Esophagus muscularis mucosa (tissue), 4 donors: ENCODE measurements at regions not wholly inside any gene's neighbourhood (a gene's known extent, or its start where the extent isn't known, plus 50 kb on each side); places are given as distances from the start of the nearest gene placed in this dataset.

ENCODE experiments used
- DNase-seq: peaks from one replicate; pipeline ENCODE4 v3.0.0-alpha.2; 2017; ENCODE audit errors: extremely low spot score
- H3K27ac ChIP-seq, 4 donors: fragments of 200-600 bp; sonication (generic); replicated peaks in 1 of 4; 1 replicate in 3 of 4; 2 replicates in 1 of 4; pipeline ENCODE4 v1.5.1; 2016 to 2019; ENCODE audit warnings: mild to moderate bottlenecking in 1 of 4
- H3K27me3 ChIP-seq, 4 donors: fragments of 200-600 bp; sonication (generic); one replicate each; pipeline versions ENCODE4 v1.5.1 to v1.6.0; 2016 to 2019
- H3K36me3 ChIP-seq, 4 donors: fragments of 200-600 bp; sonication (generic); one replicate each; pipeline ENCODE4 v1.5.1; 2016 to 2019
- H3K4me1 ChIP-seq, 4 donors: fragments of 200-600 bp; sonication (generic); one replicate each; pipeline ENCODE4 v1.5.1; 2016 to 2019
- H3K4me3 ChIP-seq, 4 donors: fragments of 200-600 bp; sonication (generic); 1 replicate in 2 of 4; 2 replicates in 2 of 4; pipeline ENCODE4 v1.5.1; 2016 to 2019; ENCODE audit warnings: mild to moderate bottlenecking in 4 of 4, moderate library complexity in 1 of 4
- H3K9me3 ChIP-seq, 4 donors: fragments of 200-600 bp; sonication (generic); 1 replicate in 3 of 4; 2 replicates in 1 of 4; pipeline ENCODE4 v1.5.1; 2016 to 2019
- CTCF ChIP-seq, 3 experiments: fragments of 200-600 bp in 2 of 3; fragments of 450-650 bp in 1 of 3; sonication (generic) in 2 of 3; IDR thresholded peaks; one replicate each; pipeline ENCODE4 v1.5.1; 2017 to 2019; ENCODE audit warnings: antibody characterized with exemption in 3 of 3, mild to moderate bottlenecking in 2 of 3, moderate library complexity in 1 of 3
- EP300 ChIP-seq: sonication (generic); formaldehyde crosslinking; IDR thresholded peaks from one replicate; pipeline ENCODE4 v1.6.1; 2017; ENCODE audit warnings: antibody characterized with exemption
- POLR2A ChIP-seq: fragments of 450-650 bp; IDR thresholded peaks from one replicate; pipeline ENCODE4 v1.6.1; 2017; ENCODE audit warnings: antibody characterized with exemption, moderate library complexity, mild to moderate bottlenecking, low read depth
- POLR2AphosphoS5 ChIP-seq, 2 donors: sonication (generic); formaldehyde crosslinking; IDR thresholded peaks; one replicate each; pipeline ENCODE4 v1.6.1; 2017; ENCODE audit warnings: antibody characterized with exemption in 2 of 2
- WGBS: methylation state at CpG from one replicate; pipeline ENCODE4 v1.1.5; 2018; 5-methylcytosine and 5-hydroxymethylcytosine counted together
- intact Hi-C: fragments of 100-400 bp; cut with DNase I; formaldehyde crosslinking; loops from one replicate; pipeline ENCODE4 v1.15.1; 2023

- no peaks in the 10 kb centered on the region for H3K36me3 ChIP-seq
- peaks cover 0 to 7% (median 2%) of the 10 kb centered on the region in 4 donors for H3K9me3 ChIP-seq
- H3K4me1 ChIP-seq = no peaks in the 10 kb centered on the region
- no peaks in the 10 kb centered on the region for H3K27me3 ChIP-seq
- WGBS = 55% methylated on average over 3 of the region's 3 CpGs
- no peak overlapping the region for H3K27ac ChIP-seq
- H3K4me3 ChIP-seq = no peak overlapping the region
- intact Hi-C loops = no loop called here
- no peak for TF ChIP-seq POLR2A
- no peak for TF ChIP-seq POLR2AphosphoS5 (IDR thresholded peaks at IDR 0.05)
- no peak for TF ChIP-seq CTCF (IDR thresholded peaks at IDR 0.05)
- no peak for TF ChIP-seq EP300
- DNase-seq = no peak
Observed at GRCh38 chr7:125386211-125386610, 456.6 kb upstream of the POT1 start.

GRCh38 chr7:125383324-125383723, 453.7 kb upstream of the POT1 start:
- H3K4me3 ChIP-seq = no peak overlapping the region
- H3K9me3 ChIP-seq = peaks cover 0 to 7% (median 2%) of the 10 kb centered on the region in 4 donors
- H3K27me3 ChIP-seq = no peaks in the 10 kb centered on the region
- no peaks in the 10 kb centered on the region for H3K4me1 ChIP-seq
- TF ChIP-seq POLR2A = no peak
- no peak for TF ChIP-seq EP300
- TF ChIP-seq CTCF (IDR thresholded peaks at IDR 0.05) = no peak
- no peak for TF ChIP-seq POLR2AphosphoS5 (IDR thresholded peaks at IDR 0.05)
- 33% methylated on average over 2 of the region's 2 CpGs for WGBS
- H3K36me3 ChIP-seq = no peaks in the 10 kb centered on the region
- intact Hi-C loops = no loop called here
- no peak overlapping the region for H3K27ac ChIP-seq
- no peak for DNase-seq

GRCh38 chr7:125382401-125382800, 452.8 kb upstream of the POT1 start:
- H3K27me3 ChIP-seq = no peaks in the 10 kb centered on the region
- 91% methylated on average over 1 of the region's 1 CpG for WGBS
- intact Hi-C loops = no loop called here
- DNase-seq = no peak
- no peak overlapping the region for H3K27ac ChIP-seq
- H3K36me3 ChIP-seq = no peaks in the 10 kb centered on the region
- peaks cover 0 to 7% (median 2%) of the 10 kb centered on the region in 4 donors for H3K9me3 ChIP-seq
- H3K4me3 ChIP-seq = no peak overlapping the region
- TF ChIP-seq EP300 = no peak
- no peak for TF ChIP-seq POLR2AphosphoS5 (IDR thresholded peaks at IDR 0.05)
- no peak for TF ChIP-seq CTCF (IDR thresholded peaks at IDR 0.05)
- no peak for TF ChIP-seq POLR2A
- H3K4me1 ChIP-seq = no peaks in the 10 kb centered on the region

GRCh38 chr7:125375942-125376341, 446.3 kb upstream of the POT1 start:
- Histone ChIP-seq H3K4me3 (no peak overlapping the region), H3K9me3 (no peaks in the 10 kb centered on the region), H3K27ac (no peak overlapping the region), H3K27me3 (no peaks in the 10 kb centered on the region), H3K36me3 (no peaks in the 10 kb centered on the region), H3K4me1 (no peaks in the 10 kb centered on the region)
- intact Hi-C loops = no loop called here
- TF ChIP-seq EP300 (no peak), POLR2AphosphoS5 (IDR thresholded peaks at IDR 0.05) (no peak), POLR2A (no peak), CTCF (IDR thresholded peaks at IDR 0.05) (no peak)
- no peak for DNase-seq
- 71% methylated on average over 3 of the region's 3 CpGs for WGBS

GRCh38 chr7:125370502-125370901, 440.9 kb upstream of the POT1 start:
- no peak for DNase-seq
- intact Hi-C loops = no loop called here
- WGBS = 70% methylated on average over 2 of the region's 2 CpGs
- Histone ChIP-seq H3K27me3 (no peaks in the 10 kb centered on the region), H3K36me3 (no peaks in the 10 kb centered on the region), H3K4me1 (no peaks in the 10 kb centered on the region), H3K27ac (no peak overlapping the region), H3K9me3 (no peaks in the 10 kb centered on the region), H3K4me3 (no peak overlapping the region)
- TF ChIP-seq CTCF (IDR thresholded peaks at IDR 0.05) = no peak
- TF ChIP-seq POLR2AphosphoS5 (IDR thresholded peaks at IDR 0.05) = no peak
- no peak for TF ChIP-seq POLR2A
- TF ChIP-seq EP300 = no peak
